ENCODE measurements at regions not wholly inside any gene's neighbourhood (a gene's known extent, or its start where the extent isn't known, plus 50 kb on each side); places are given as distances from the start of the nearest gene placed in this dataset.

DNA sequence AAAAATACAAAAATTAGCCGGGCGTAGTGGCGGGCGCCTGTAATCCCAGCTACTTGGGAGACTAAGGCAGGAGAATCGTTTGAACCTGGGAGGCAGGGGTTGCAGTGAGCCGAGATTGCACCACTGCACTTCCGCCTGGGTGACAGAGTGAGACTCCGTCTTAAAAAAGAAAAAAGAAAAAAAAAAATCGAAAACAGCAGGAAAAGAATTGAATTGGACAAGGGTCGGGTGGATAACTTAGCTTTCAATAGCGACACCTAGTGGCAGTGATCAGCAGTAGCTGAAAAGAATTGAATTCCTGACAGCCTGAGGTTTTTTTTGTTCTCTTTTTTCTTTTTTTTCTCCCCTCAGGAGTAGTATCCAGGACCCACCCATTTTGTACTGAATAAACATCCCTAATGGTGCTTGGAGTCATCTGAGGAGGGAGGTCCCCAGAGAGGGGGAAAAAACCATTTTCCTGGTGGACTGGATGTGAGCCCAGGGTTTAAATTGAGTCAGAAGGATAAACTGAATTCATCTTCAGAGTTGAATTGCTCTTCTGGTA is 55.1 kb downstream of the CYCS start:
- TF ChIP-seq, protein P1, sequence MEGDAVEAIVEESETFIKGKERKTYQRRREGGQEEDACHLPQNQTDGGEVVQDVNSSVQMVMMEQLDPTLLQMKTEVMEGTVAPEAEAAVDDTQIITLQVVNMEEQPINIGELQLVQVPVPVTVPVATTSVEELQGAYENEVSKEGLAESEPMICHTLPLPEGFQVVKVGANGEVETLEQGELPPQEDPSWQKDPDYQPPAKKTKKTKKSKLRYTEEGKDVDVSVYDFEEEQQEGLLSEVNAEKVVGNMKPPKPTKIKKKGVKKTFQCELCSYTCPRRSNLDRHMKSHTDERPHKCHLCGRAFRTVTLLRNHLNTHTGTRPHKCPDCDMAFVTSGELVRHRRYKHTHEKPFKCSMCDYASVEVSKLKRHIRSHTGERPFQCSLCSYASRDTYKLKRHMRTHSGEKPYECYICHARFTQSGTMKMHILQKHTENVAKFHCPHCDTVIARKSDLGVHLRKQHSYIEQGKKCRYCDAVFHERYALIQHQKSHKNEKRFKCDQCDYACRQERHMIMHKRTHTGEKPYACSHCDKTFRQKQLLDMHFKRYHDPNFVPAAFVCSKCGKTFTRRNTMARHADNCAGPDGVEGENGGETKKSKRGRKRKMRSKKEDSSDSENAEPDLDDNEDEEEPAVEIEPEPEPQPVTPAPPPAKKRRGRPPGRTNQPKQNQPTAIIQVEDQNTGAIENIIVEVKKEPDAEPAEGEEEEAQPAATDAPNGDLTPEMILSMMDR (IDR thresholded peaks at IDR 0.05; ENCODE audit: extremely low read depth, missing control alignments), result peak; percentile 74

DNA sequence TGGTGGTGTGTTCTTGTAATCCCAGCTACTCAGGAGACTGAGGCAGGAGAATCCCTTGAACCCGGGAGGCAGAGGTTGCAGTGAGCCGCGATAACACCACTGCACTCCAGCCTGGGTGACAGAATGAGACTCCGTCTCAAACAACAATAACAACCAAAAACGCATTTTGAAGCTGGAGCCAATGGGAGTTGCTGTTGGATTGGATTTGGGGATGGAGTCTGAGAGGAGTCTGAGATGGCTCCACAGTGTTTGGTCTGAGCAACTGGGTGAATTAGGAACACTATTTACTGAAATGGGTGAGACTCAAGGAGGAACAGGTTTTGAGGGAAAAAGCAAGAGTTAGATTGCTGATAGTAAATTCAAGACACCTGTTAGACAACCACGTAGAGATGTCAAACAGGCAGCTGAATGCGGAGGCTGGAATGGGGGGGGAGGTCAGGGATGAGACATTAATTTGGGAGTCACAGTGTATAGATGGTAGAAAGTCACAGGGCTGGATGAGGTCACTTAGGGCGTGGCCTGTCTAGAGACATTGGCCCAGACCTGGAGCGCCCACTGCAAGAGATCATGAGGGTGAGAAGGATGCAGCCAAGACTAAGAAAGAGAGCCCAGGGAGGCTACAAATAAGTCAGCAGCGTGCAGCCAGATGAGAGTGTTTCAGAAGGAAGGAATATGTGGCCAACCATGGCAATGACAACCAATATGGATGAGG is 56.4 kb downstream of the CYCS start:
- TF ChIP-seq, protein P1 (IDR thresholded peaks at IDR 0.05; ENCODE audit: extremely low read depth, missing control alignments), result no peak
- DNase-seq (ENCODE audit: low spot score), result no peak

More for the DNA sequence above, 55.1 kb downstream of the CYCS start:
- peak; percentile 75 for DNase-seq (ENCODE audit: low spot score)

DNA sequence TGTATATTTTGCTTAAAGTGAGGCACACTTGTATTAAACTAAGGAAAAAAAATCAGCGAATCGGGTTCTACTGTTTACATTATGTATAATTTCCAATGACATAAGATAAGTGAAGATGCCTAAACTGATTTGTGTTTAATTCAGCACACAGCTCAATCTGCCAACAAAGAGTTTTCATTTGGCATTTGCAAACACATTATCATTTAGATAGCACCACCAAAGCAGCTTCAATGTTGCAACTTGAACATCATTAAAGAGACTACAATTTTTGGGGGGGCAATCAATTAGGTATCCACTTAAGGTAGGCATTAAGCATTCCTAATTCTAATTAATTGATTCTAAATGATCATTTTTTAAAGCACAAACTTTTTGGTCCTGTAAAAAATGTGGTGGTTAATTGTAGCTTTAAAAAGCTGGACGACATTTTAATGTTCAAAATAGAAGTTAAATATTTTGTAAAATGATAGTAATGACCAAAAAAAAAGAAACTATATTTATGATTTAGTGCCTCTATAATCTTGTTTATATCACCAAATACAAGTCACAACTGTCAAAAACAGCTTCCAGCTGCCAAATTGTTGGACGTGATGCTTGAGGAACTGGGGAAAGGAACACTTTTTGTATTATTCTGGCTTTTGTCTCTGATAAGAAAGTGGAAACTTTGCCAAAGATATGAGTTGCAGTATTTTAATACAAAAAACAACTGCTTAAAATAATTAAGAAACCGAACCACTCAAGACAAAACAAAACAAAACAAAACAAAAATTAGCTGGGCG is 57.1 kb downstream of the CYCS start:
- no peak for DNase-seq (ENCODE audit: low spot score)
- TF ChIP-seq, protein P1 (IDR thresholded peaks at IDR 0.05; ENCODE audit: extremely low read depth, missing control alignments), result no peak

DNA sequence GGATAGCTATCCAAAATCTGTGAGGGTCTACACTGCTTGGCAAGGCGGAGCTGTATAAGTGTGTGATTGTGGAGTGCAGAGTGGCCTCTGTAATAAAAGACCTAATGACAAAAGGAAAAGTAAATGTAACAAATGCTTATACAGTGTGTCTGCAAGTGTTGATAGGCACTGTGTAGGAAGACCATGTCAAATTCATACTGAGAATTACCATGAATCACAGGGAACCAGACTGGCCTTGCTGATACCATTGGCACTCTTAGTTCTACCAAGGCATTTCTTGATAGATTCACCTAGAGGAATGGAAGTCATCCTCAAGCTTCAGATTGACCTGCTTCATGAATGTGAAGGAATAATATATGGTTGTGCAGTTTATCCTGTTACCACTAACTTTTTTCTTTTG is 58.8 kb downstream of the CYCS start:
- TF ChIP-seq, protein P1 (IDR thresholded peaks at IDR 0.05; ENCODE audit: extremely low read depth, missing control alignments), result no peak

DNA sequence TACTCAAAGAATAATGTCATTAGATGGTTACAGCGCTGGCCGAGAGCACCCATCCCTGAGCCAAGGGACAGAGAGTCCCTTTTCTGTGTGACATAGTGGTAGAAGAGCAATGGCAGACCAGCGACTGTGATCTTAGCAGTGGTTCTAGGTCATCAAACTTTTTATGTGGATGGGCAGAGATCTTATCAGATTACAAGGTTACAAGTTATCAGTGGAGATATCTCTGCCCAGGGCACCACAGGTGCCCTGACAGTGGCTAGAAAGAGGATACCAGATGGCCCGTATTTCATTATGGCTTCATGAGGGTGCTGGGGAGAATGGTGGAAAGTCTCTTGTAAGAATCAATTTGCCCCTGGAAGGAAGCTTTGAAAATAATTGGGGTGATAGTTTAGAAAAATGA is 62.7 kb downstream of the CYCS start:
- no peak for DNase-seq (ENCODE audit: low spot score)
- TF ChIP-seq, protein P1 (IDR thresholded peaks at IDR 0.05; ENCODE audit: extremely low read depth, missing control alignments), result no peak

More for the DNA sequence above, 58.8 kb downstream of the CYCS start:
- no peak for DNase-seq (ENCODE audit: low spot score)

DNA sequence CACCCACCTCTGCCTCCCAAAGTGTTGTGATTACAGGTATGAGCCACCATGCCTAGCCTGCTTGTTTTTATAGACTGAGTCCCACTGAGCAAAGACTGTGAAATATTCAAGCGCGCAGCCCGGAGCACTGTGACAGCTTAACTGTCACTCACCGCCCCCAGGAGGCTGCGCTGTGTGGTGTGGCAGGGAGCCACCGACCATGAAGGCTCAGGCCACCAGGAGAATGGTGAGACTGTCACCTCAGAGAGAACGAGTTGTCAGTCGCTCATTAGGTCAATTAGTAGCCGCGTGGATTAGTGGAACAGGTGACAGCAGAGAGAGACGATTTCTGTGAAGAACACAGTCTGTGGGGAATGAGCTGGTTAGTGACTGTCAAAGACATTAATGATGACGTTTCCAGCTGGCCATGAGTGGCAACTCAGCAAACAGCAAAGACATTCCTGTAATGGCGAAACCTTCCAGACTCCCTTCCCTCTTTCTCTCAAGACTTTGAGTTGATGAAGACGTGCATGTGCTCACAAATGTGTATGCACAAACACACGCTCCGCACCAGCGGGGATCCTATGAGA is 64.5 kb downstream of the CYCS start:
- DNase-seq (ENCODE audit: low spot score), result no peak
- TF ChIP-seq, protein P1 (IDR thresholded peaks at IDR 0.05; ENCODE audit: extremely low read depth, missing control alignments), result no peak

DNA sequence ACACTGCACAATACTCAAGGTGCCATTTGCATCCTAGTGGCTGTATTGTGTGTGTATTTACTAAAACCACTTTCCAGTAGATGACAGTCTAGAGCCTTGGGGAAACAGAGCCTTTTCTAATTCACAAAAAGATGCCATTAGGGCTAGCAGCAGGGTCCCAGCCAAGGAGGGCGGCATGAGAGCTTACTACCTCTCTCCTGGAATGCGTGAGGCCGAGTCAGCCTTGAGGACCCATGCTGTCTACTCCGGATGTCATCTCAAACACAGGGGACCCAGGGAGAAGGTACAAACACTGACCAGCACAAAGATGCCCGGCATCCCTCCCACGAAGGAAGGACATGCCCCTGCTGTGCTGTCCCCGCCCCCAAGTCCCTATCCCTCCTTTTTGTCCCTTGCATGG is 65.5 kb downstream of the CYCS start:
- TF ChIP-seq, protein P1 (IDR thresholded peaks at IDR 0.05; ENCODE audit: extremely low read depth, missing control alignments), result no peak
- DNase-seq (ENCODE audit: low spot score), result no peak
